ENCODE measurements at regions not wholly inside any gene's neighbourhood (a gene's known extent, or its start where the extent isn't known, plus 50 kb on each side); places are given as distances from the start of the nearest gene placed in this dataset.

GRCh38 chr6:125358898-125359297 is 57.1 kb upstream of the HDDC2 start:
- FAIRE-seq (no peak), DNase-seq (ENCODE audit: low read depth, low spot score) (no peak)
- intact Hi-C loops (cut with micrococcal nuclease) (no loop called here), dilution Hi-C loops (cut with MboI; ENCODE audit: extremely low pct_ligation_motif_present, low sequenced_read_pairs) (no loop called here)
- no TSS peak for BruUV-seq (replicated peaks)
- Histone ChIP-seq H3K4me2 (ENCODE audit: insufficient read depth, low read length) (no peak overlapping the region), H3K9me3 (replicated peaks; ENCODE audit: control insufficient read depth, insufficient read depth, low read length) (no peaks in the 10 kb centered on the region), H3K27ac (ENCODE audit: insufficient read depth, low read depth, low read length) (no peak overlapping the region), H3K4me3 (replicated peaks in 1 of 3; ENCODE audit: insufficient read depth in 1 of 3, low read depth in 1 of 3, low read length in 3 of 3) (no peak overlapping the region), H3K9ac (replicated peaks; ENCODE audit: extremely low read depth, insufficient read depth, low read length) (no peak overlapping the region), H3K79me2 (ENCODE audit: control insufficient read depth, insufficient read depth, low read length) (no peaks in the 10 kb centered on the region), H3K27me3 (ENCODE audit: control insufficient read depth in 2 of 2, insufficient read depth in 2 of 2, low read length in 2 of 2) (peaks cover 11 to 25% of the 10 kb centered on the region in 2 experiments), H4K20me1 (replicated peaks; ENCODE audit: control insufficient read depth, extremely low read depth, insufficient read depth, low read length) (no peaks in the 10 kb centered on the region), H2AFZ (ENCODE audit: low read depth, low read length) (no peak overlapping the region), H3K4me1 (ENCODE audit: control insufficient read depth, extremely low read depth, insufficient read depth, low read length) (peaks cover 14% of the 10 kb centered on the region), H3K36me3 (ENCODE audit: control insufficient read depth in 2 of 2, extremely low read depth in 1 of 2, insufficient read depth in 2 of 2, low read length in 2 of 2) (no peaks in the 10 kb centered on the region), H3K9me1 (replicated peaks; ENCODE audit: control insufficient read depth, extremely low read depth, insufficient read depth, low read length) (no peaks in the 10 kb centered on the region)
- TF ChIP-seq FOS (IDR thresholded peaks at IDR 0.05; ENCODE audit: borderline replicate concordance, insufficient read depth, low read length) (no peak), POLR2A (IDR thresholded peaks at IDR 0.05; ENCODE audit: low read depth, low read length) (no peak), POLR2AphosphoS5 (IDR thresholded peaks at IDR 0.05; ENCODE audit: insufficient read depth, low read depth, low read length) (no peak), GATA2 (IDR thresholded peaks at IDR 0.05; ENCODE audit: insufficient read depth, insufficient read length, low read depth, low read length) (no peak), JUN (IDR thresholded peaks at IDR 0.05; ENCODE audit: borderline replicate concordance, insufficient read depth, insufficient read length, low read depth) (no peak), MAX (IDR thresholded peaks at IDR 0.05; ENCODE audit: insufficient read depth, insufficient read length) (no peak), MYC (IDR thresholded peaks at IDR 0.05; ENCODE audit: low read depth, low read length) (no peak), CTCF (IDR thresholded peaks at IDR 0.05; ENCODE audit: extremely low read depth in 1 of 2, insufficient read depth in 1 of 2, low read depth in 1 of 2, low read length in 2 of 2) (no peak), EZH2 (IDR thresholded peaks at IDR 0.05; ENCODE audit: borderline replicate concordance, low read depth, low read length, severe bottlenecking) (no peak)
- POLR2A ChIA-PET = interaction anchor here (0.6 kb wide), 1 partner anchor 61 kb away, joined by 3 read pairs; no protein-coding TSS in a partner anchor
- CTCF ChIA-PET = no interaction called here

Measured in endothelial cell of umbilical vein (primary cell).